CD14-positive monocyte (primary cell): ENCODE measurements at regions not wholly inside any gene's neighbourhood (a gene's known extent, or its start where the extent isn't known, plus 50 kb on each side); places are given as distances from the start of the nearest gene placed in this dataset.

Experiments
- DNase-seq, 3 donors: peaks; one replicate each; pipeline ENCODE4 v3.0.0-alpha.2; 2011 to 2022
- H2AFZ ChIP-seq: 2 replicates; pipeline ENCODE4 v1.6.0; 2012; ENCODE audit warnings: mild to moderate bottlenecking, low read depth, low read length, inconsistent platforms; ENCODE audit not compliant: insufficient read depth, poor library complexity, severe bottlenecking
- H3K27ac ChIP-seq, 2 donors: 1 replicate in 1 of 2; 2 replicates in 1 of 2; pipeline ENCODE4 v1.5.1; 2012 to 2013; ENCODE audit warnings: low read length in 2 of 2, control low read depth in 1 of 2, inconsistent platforms in 1 of 2, low read depth in 1 of 2, mild to moderate bottlenecking in 1 of 2
- H3K27me3 ChIP-seq, 2 donors: one replicate each; pipeline versions ENCODE4 v1.6.0 to v1.6.1; 2011 to 2013; ENCODE audit warnings: low read length in 2 of 2; ENCODE audit not compliant: control insufficient read depth in 2 of 2, insufficient read depth in 2 of 2
- H3K36me3 ChIP-seq, 2 donors: replicated peaks in 1 of 2; 1 replicate in 1 of 2; 2 replicates in 1 of 2; pipeline versions ENCODE4 v1.5.1 to v1.6.1; 2012 to 2013; ENCODE audit warnings: low read length in 2 of 2, control low read depth in 1 of 2, inconsistent platforms in 1 of 2, mild to moderate bottlenecking in 1 of 2; ENCODE audit not compliant: insufficient read depth in 2 of 2, control insufficient read depth in 1 of 2
- H3K4me1 ChIP-seq, 2 donors: 1 replicate in 1 of 2; 2 replicates in 1 of 2; pipeline versions ENCODE4 v1.5.1 to v1.6.1; 2012 to 2013; ENCODE audit warnings: low read length in 2 of 2, control low read depth in 1 of 2, inconsistent platforms in 1 of 2, mild to moderate bottlenecking in 1 of 2, moderate library complexity in 1 of 2; ENCODE audit not compliant: insufficient read depth in 2 of 2, control insufficient read depth in 1 of 2
- H3K4me2 ChIP-seq: replicated peaks from 2 replicates; pipeline ENCODE3; 2012; ENCODE audit warnings: low read length, moderate library complexity, mild to moderate bottlenecking; ENCODE audit not compliant: poor library complexity, severe bottlenecking; ENCODE audit errors: extremely low read depth
- H3K4me3 ChIP-seq, 3 experiments: fragments of 200-600 bp in 1 of 3; sonication (generic) in 1 of 3; replicated peaks in 1 of 3; 1 replicate in 2 of 3; 2 replicates in 1 of 3; pipeline ENCODE4 v1.5.1; 2011 to 2013; ENCODE audit warnings: low read length in 3 of 3, mild to moderate bottlenecking in 3 of 3, control low read depth in 2 of 3, low read depth in 2 of 3, inconsistent platforms in 1 of 3, moderate library complexity in 1 of 3
- H3K79me2 ChIP-seq: 2 replicates; pipeline ENCODE4 v1.6.0; 2012; ENCODE audit warnings: mild to moderate bottlenecking, control low read depth, inconsistent platforms, low read length, moderate library complexity; ENCODE audit not compliant: insufficient read depth
- H3K9ac ChIP-seq: 2 replicates; pipeline ENCODE4 v1.6.0; 2017; ENCODE audit warnings: low read length, mild to moderate bottlenecking; ENCODE audit not compliant: insufficient read depth, poor library complexity, severe bottlenecking
- H3K9me3 ChIP-seq, 2 donors: replicated peaks in 1 of 2; 1 replicate in 1 of 2; 2 replicates in 1 of 2; pipeline versions ENCODE4 v1.5.1 to v1.6.1; 2012 to 2013; ENCODE audit warnings: low read length in 2 of 2, control low read depth in 1 of 2; ENCODE audit not compliant: control insufficient read depth in 1 of 2, insufficient read depth in 1 of 2
- H4K20me1 ChIP-seq: 2 replicates; pipeline ENCODE4 v1.6.0; 2012; ENCODE audit warnings: mild to moderate bottlenecking, low read length, control low read depth, moderate library complexity; ENCODE audit not compliant: insufficient read depth
- H3K27ac Mint-ChIP-seq, 7 donors: one replicate each; pipeline ENCODE4 v1.8.0; 2020; ENCODE audit warnings: mild to moderate bottlenecking in 7 of 7, mixed read lengths in 7 of 7, moderate library complexity in 6 of 7, inconsistent platforms in 2 of 7
- H3K27me3 Mint-ChIP-seq, 3 donors: one replicate each; pipeline ENCODE4 v1.8.0; 2021 to 2022; ENCODE audit warnings: low read depth in 3 of 3, mild to moderate bottlenecking in 3 of 3, mixed read lengths in 3 of 3, moderate library complexity in 3 of 3, inconsistent platforms in 1 of 3
- H3K36me3 Mint-ChIP-seq, 2 donors: one replicate each; pipeline ENCODE4 v1.8.0; 2020; ENCODE audit warnings: mixed read lengths in 2 of 2, inconsistent platforms in 1 of 2, mild to moderate bottlenecking in 1 of 2
- H3K4me1 Mint-ChIP-seq: one replicate; pipeline ENCODE4 v1.8.0; 2020; ENCODE audit warnings: mild to moderate bottlenecking, mixed read lengths
- H3K4me3 Mint-ChIP-seq, 2 donors: one replicate each; pipeline ENCODE4 v1.8.0; 2020; ENCODE audit warnings: mild to moderate bottlenecking in 2 of 2, mixed read lengths in 2 of 2, moderate library complexity in 1 of 2
- H3K9me3 Mint-ChIP-seq, 7 donors: one replicate each; pipeline ENCODE4 v1.8.0; 2020 to 2022; ENCODE audit warnings: mixed read lengths in 7 of 7, mild to moderate bottlenecking in 6 of 7, moderate library complexity in 6 of 7, inconsistent platforms in 2 of 7
- WGBS: methylation state at CpG from one replicate; pipeline ENCODE4 v1.1.5; 2013; ENCODE audit warnings: missing lambda C conversion rate; ENCODE audit not compliant: insufficient coverage; 5-methylcytosine and 5-hydroxymethylcytosine counted together
- intact Hi-C, 2 donors: fragments of 100-400 bp; cut with micrococcal nuclease; formaldehyde crosslinking; loops; one replicate each; pipeline versions ENCODE4 v1.15.0 to v1.15.1; 2023
- TF ChIP-seq, protein P1 (sequence below): fragments of 200-600 bp; IDR thresholded peaks from one replicate; pipeline ENCODE4 v1.8.0; 2022; ENCODE audit warnings: antibody characterized with exemption, mild to moderate bottlenecking

DNA sequence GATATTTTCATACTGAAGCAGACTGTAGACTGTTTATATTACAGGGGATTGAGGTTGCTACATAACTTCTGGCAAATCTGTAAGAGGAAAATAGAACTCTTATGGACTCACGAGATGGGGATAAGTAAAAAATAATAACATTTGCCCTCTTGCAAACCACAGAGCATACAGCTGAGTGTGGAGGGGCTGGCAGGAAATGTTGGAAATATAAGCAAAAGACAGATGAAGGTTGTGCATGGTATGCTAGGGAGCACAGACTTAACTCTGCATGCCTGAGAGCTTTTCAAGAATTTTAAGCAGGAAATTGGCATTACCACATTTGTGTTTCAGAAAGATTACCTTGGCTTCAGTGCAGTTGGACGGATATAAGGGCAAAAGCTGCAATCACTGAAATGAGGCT lies 411.1 kb downstream of the RAD51AP2 start:
- H3K36me3 Mint-ChIP-seq = no peaks in the 10 kb centered on the region
- no peak overlapping the region for H3K4me3 Mint-ChIP-seq
- no peaks in the 10 kb centered on the region for H3K4me1 ChIP-seq
- H3K79me2 ChIP-seq = no peaks in the 10 kb centered on the region
- H3K27me3 Mint-ChIP-seq = peaks cover 2 to 4% (median 3%) of the 10 kb centered on the region in 3 donors
- no peaks in the 10 kb centered on the region for H3K36me3 ChIP-seq
- 0% methylated on average over 1 of the region's 2 CpGs for WGBS
- no peaks in the 10 kb centered on the region for H3K4me1 Mint-ChIP-seq
- DNase-seq = no peak
- TF ChIP-seq, protein P1, sequence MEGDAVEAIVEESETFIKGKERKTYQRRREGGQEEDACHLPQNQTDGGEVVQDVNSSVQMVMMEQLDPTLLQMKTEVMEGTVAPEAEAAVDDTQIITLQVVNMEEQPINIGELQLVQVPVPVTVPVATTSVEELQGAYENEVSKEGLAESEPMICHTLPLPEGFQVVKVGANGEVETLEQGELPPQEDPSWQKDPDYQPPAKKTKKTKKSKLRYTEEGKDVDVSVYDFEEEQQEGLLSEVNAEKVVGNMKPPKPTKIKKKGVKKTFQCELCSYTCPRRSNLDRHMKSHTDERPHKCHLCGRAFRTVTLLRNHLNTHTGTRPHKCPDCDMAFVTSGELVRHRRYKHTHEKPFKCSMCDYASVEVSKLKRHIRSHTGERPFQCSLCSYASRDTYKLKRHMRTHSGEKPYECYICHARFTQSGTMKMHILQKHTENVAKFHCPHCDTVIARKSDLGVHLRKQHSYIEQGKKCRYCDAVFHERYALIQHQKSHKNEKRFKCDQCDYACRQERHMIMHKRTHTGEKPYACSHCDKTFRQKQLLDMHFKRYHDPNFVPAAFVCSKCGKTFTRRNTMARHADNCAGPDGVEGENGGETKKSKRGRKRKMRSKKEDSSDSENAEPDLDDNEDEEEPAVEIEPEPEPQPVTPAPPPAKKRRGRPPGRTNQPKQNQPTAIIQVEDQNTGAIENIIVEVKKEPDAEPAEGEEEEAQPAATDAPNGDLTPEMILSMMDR = no peak
- no peaks in the 10 kb centered on the region for H4K20me1 ChIP-seq
- no peak overlapping the region for H3K4me2 ChIP-seq
- H3K27ac Mint-ChIP-seq = no peak overlapping the region
- peaks cover 0 to 2% (median 0%) of the 10 kb centered on the region in 7 donors for H3K9me3 Mint-ChIP-seq
- intact Hi-C loops = no loop called here
- no peak overlapping the region for H3K9ac ChIP-seq
- no peak overlapping the region for H2AFZ ChIP-seq
- H3K27ac ChIP-seq = no peak overlapping the region
- H3K27me3 ChIP-seq = no peaks in the 10 kb centered on the region
- H3K4me3 ChIP-seq = no peak overlapping the region
- no peaks in the 10 kb centered on the region for H3K9me3 ChIP-seq

GRCh38 chr2:17106418-17106817 lies 411.8 kb downstream of the RAD51AP2 start:
- intact Hi-C loops = no loop called here
- H3K36me3 ChIP-seq = no peaks in the 10 kb centered on the region
- no peaks in the 10 kb centered on the region for H3K27me3 ChIP-seq
- DNase-seq = no peak
- no peak overlapping the region for H3K27ac ChIP-seq
- H2AFZ ChIP-seq = no peak overlapping the region
- Mint-ChIP-seq H3K36me3 (no peaks in the 10 kb centered on the region), H3K4me3 (no peak overlapping the region), H3K9me3 (peaks cover 0 to 2% (median 0%) of the 10 kb centered on the region in 7 donors), H3K27ac (no peak overlapping the region), H3K27me3 (peaks cover 2 to 4% (median 3%) of the 10 kb centered on the region in 3 donors), H3K4me1 (no peaks in the 10 kb centered on the region)
- no peaks in the 10 kb centered on the region for H3K9me3 ChIP-seq
- H3K4me2 ChIP-seq = no peak overlapping the region
- no peaks in the 10 kb centered on the region for H3K79me2 ChIP-seq
- H4K20me1 ChIP-seq = no peaks in the 10 kb centered on the region
- TF ChIP-seq, protein P1 = no peak
- no peak overlapping the region for H3K9ac ChIP-seq
- H3K4me3 ChIP-seq = no peak overlapping the region
- WGBS = no CpG with 5 or more reads among the region's 1 CpG
- no peaks in the 10 kb centered on the region for H3K4me1 ChIP-seq
